ENCODE measurements at regions not wholly inside any gene's neighbourhood (a gene's known extent, or its start where the extent isn't known, plus 50 kb on each side); places are given as distances from the start of the nearest gene placed in this dataset.
"Not testable (repeated sequence)": the region's sequence is repeated elsewhere in the genome, so short reads cannot be mapped to it uniquely, and the experiment has no call there.

- H3K27ac ChIP-seq, result no peak overlapping the region
- TF ChIP-seq CTCF (IDR thresholded peaks at IDR 0.05), result no peak
- TF ChIP-seq ZFX (IDR thresholded peaks at IDR 0.05; ENCODE audit: borderline replicate concordance), result no peak
Observed at GRCh38 chr13:111629926-111630325, 309.5 kb downstream of the TEX29 start.

GRCh38 chr13:111630406-111630805 lies 310.0 kb downstream of the TEX29 start:
- no peak overlapping the region for H3K27ac ChIP-seq
- TF ChIP-seq CTCF (IDR thresholded peaks at IDR 0.05), result no peak
- TF ChIP-seq ZFX (IDR thresholded peaks at IDR 0.05; ENCODE audit: borderline replicate concordance), result no peak

GRCh38 chr13:111631271-111631670 lies 310.8 kb downstream of the TEX29 start:
- H3K27ac ChIP-seq, result not testable (repeated sequence)

GRCh38 chr13:111632906-111633305 lies 312.5 kb downstream of the TEX29 start:
- no peak for TF ChIP-seq CTCF (IDR thresholded peaks at IDR 0.05)
- TF ChIP-seq ZFX (IDR thresholded peaks at IDR 0.05; ENCODE audit: borderline replicate concordance), result no peak
- no peak overlapping the region for H3K27ac ChIP-seq

GRCh38 chr13:111633401-111633800 lies 313.0 kb downstream of the TEX29 start:
- TF ChIP-seq ZFX (IDR thresholded peaks at IDR 0.05; ENCODE audit: borderline replicate concordance), result no peak
- no peak for TF ChIP-seq CTCF (IDR thresholded peaks at IDR 0.05)
- no peak overlapping the region for H3K27ac ChIP-seq

- no peak overlapping the region for H3K27ac ChIP-seq
- TF ChIP-seq ZFX (IDR thresholded peaks at IDR 0.05; ENCODE audit: borderline replicate concordance), result no peak
- TF ChIP-seq CTCF (IDR thresholded peaks at IDR 0.05), result no peak
Observed at GRCh38 chr13:111634410-111634809, 314.0 kb downstream of the TEX29 start.

- H3K27ac ChIP-seq, result no peak overlapping the region
- TF ChIP-seq ZFX (IDR thresholded peaks at IDR 0.05; ENCODE audit: borderline replicate concordance), result no peak
- TF ChIP-seq CTCF (IDR thresholded peaks at IDR 0.05), result no peak
Observed at GRCh38 chr13:111636271-111636670, 315.8 kb downstream of the TEX29 start.

- TF ChIP-seq CTCF (IDR thresholded peaks at IDR 0.05), result no peak
- TF ChIP-seq ZFX (IDR thresholded peaks at IDR 0.05; ENCODE audit: borderline replicate concordance), result no peak
- no peak overlapping the region for H3K27ac ChIP-seq
Observed at GRCh38 chr13:111636804-111637203, 316.4 kb downstream of the TEX29 start.
